HL-60 (cell line): ENCODE measurements at regions not wholly inside any gene's neighbourhood (a gene's known extent, or its start where the extent isn't known, plus 50 kb on each side); places are given as distances from the start of the nearest gene placed in this dataset.

Source experiments
- DNase-seq, 2 experiments: peaks; one replicate each; pipeline ENCODE4 v3.0.0-alpha.2; 2010 to 2020; ENCODE audit warnings: low read depth in 1 of 2, low spot score in 1 of 2
- H3K27ac ChIP-seq: fragments of 250-450 bp; sonication (Bioruptor Pico); replicated peaks from 2 replicates; pipeline ENCODE4 v1.5.1; 2020; ENCODE audit warnings: mild to moderate bottlenecking, moderate library complexity
- H3K27me3 ChIP-seq: fragments of 250-450 bp; sonication (Bioruptor Pico); 2 replicates; pipeline ENCODE4 v1.5.1; 2021; ENCODE audit warnings: mild to moderate bottlenecking, moderate library complexity; ENCODE audit not compliant: insufficient read depth, poor library complexity, severe bottlenecking
- H3K4me3 ChIP-seq: replicated peaks from 2 replicates; pipeline ENCODE4 v1.5.1; 2011; ENCODE audit warnings: mild to moderate bottlenecking, control low read depth, low read length; ENCODE audit not compliant: insufficient read depth
- CTCF ChIP-seq: IDR thresholded peaks from one replicate; pipeline ENCODE4 v1.5.1; 2011; ENCODE audit warnings: low read length, control low read depth, inconsistent platforms; ENCODE audit not compliant: insufficient read depth
- GABPA ChIP-seq: IDR thresholded peaks from 2 replicates; pipeline ENCODE4 v1.6.1; 2012; ENCODE audit warnings: low read depth
- POLR2AphosphoS5 ChIP-seq: IDR thresholded peaks from 2 replicates; pipeline ENCODE4 v1.6.1; 2012; ENCODE audit warnings: low read depth
- REST ChIP-seq: IDR thresholded peaks from 2 replicates; pipeline ENCODE4 v1.6.1; 2012; ENCODE audit warnings: low read depth; ENCODE audit not compliant: insufficient replicate concordance
- SPI1 ChIP-seq: IDR thresholded peaks from 2 replicates; pipeline ENCODE4 v1.6.1; 2012; ENCODE audit warnings: low read depth, mild to moderate bottlenecking, borderline replicate concordance

GRCh38 chr4:183807420-183808096 lies 97.5 kb upstream of the STOX2 start:
- no peak for TF ChIP-seq GABPA
- TF ChIP-seq SPI1 = no peak
- no peak for TF ChIP-seq POLR2AphosphoS5
- TF ChIP-seq REST = no peak
- no peak for DNase-seq
- H3K27ac ChIP-seq = no peak overlapping the region
- no peak overlapping the region for H3K4me3 ChIP-seq
- H3K27me3 ChIP-seq = no peaks in the 10 kb centered on the region

GRCh38 chr4:183808097-183808456 lies 97.0 kb upstream of the STOX2 start:
- DNase-seq = no peak
- TF ChIP-seq REST (no peak), POLR2AphosphoS5 (no peak), CTCF (no peak), GABPA (no peak), SPI1 (no peak)
- Histone ChIP-seq H3K27ac (no peak overlapping the region), H3K27me3 (no peaks in the 10 kb centered on the region), H3K4me3 (no peak overlapping the region)

- TF ChIP-seq SPI1 (no peak), POLR2AphosphoS5 (no peak), CTCF (no peak), REST (no peak), GABPA (no peak)
- DNase-seq = no peak
- Histone ChIP-seq H3K27ac (no peak overlapping the region), H3K27me3 (no peaks in the 10 kb centered on the region), H3K4me3 (no peak overlapping the region)
Measured at GRCh38 chr4:183812567-183812966, 92.5 kb upstream of the STOX2 start.
